H1 (cell line): ENCODE measurements at regions not wholly inside any gene's neighbourhood (a gene's known extent, or its start where the extent isn't known, plus 50 kb on each side); places are given as distances from the start of the nearest gene placed in this dataset.

ENCODE experiments used
- CHD1 ChIP-seq: IDR thresholded peaks from 2 replicates; pipeline ENCODE4 v1.6.1; 2012; ENCODE audit warnings: low read depth, low read length, improper control_type of control experiment
- CHD2 ChIP-seq: IDR thresholded peaks from 2 replicates; pipeline ENCODE4 v1.6.1; 2012; ENCODE audit warnings: low read length, improper control_type of control experiment
- EP300 ChIP-seq, 2 experiments: IDR thresholded peaks; 1 replicate in 1 of 2; 2 replicates in 1 of 2; pipeline ENCODE4 v1.6.1; 2011 to 2012; ENCODE audit warnings: low read depth in 2 of 2, low read length in 2 of 2, mild to moderate bottlenecking in 2 of 2, borderline replicate concordance in 1 of 2, inconsistent platforms in 1 of 2, moderate library complexity in 1 of 2
- TAF7 ChIP-seq: optimal IDR thresholded peaks from 2 replicates; pipeline ENCODE3; 2011; ENCODE audit warnings: low read depth, mild to moderate bottlenecking, inconsistent platforms, low read length, moderate library complexity, borderline replicate concordance
- TF ChIP-seq, protein P1 (sequence below): fragments of 300-600 bp; sonication (generic); IDR thresholded peaks from 2 replicates; pipeline ENCODE4 v1.7.1; 2012; ENCODE audit warnings: low read length, moderate library complexity, mild to moderate bottlenecking, inconsistent platforms; ENCODE audit not compliant: insufficient replicate concordance
- TF ChIP-seq, protein P2 (sequence below): IDR thresholded peaks from 2 replicates; pipeline ENCODE4 v1.6.1; 2012; ENCODE audit warnings: inconsistent platforms

- peak; percentile 9; the same call in 1 of the 2 replicates for TF ChIP-seq CHD2
- no peak for TF ChIP-seq TAF7
- TF ChIP-seq EP300 (IDR thresholded peaks at IDR 0.05; ENCODE audit: borderline replicate concordance in 1 of 2, low read depth in 2 of 2, low read length in 2 of 2) = no peak
- TF ChIP-seq, protein P1, sequence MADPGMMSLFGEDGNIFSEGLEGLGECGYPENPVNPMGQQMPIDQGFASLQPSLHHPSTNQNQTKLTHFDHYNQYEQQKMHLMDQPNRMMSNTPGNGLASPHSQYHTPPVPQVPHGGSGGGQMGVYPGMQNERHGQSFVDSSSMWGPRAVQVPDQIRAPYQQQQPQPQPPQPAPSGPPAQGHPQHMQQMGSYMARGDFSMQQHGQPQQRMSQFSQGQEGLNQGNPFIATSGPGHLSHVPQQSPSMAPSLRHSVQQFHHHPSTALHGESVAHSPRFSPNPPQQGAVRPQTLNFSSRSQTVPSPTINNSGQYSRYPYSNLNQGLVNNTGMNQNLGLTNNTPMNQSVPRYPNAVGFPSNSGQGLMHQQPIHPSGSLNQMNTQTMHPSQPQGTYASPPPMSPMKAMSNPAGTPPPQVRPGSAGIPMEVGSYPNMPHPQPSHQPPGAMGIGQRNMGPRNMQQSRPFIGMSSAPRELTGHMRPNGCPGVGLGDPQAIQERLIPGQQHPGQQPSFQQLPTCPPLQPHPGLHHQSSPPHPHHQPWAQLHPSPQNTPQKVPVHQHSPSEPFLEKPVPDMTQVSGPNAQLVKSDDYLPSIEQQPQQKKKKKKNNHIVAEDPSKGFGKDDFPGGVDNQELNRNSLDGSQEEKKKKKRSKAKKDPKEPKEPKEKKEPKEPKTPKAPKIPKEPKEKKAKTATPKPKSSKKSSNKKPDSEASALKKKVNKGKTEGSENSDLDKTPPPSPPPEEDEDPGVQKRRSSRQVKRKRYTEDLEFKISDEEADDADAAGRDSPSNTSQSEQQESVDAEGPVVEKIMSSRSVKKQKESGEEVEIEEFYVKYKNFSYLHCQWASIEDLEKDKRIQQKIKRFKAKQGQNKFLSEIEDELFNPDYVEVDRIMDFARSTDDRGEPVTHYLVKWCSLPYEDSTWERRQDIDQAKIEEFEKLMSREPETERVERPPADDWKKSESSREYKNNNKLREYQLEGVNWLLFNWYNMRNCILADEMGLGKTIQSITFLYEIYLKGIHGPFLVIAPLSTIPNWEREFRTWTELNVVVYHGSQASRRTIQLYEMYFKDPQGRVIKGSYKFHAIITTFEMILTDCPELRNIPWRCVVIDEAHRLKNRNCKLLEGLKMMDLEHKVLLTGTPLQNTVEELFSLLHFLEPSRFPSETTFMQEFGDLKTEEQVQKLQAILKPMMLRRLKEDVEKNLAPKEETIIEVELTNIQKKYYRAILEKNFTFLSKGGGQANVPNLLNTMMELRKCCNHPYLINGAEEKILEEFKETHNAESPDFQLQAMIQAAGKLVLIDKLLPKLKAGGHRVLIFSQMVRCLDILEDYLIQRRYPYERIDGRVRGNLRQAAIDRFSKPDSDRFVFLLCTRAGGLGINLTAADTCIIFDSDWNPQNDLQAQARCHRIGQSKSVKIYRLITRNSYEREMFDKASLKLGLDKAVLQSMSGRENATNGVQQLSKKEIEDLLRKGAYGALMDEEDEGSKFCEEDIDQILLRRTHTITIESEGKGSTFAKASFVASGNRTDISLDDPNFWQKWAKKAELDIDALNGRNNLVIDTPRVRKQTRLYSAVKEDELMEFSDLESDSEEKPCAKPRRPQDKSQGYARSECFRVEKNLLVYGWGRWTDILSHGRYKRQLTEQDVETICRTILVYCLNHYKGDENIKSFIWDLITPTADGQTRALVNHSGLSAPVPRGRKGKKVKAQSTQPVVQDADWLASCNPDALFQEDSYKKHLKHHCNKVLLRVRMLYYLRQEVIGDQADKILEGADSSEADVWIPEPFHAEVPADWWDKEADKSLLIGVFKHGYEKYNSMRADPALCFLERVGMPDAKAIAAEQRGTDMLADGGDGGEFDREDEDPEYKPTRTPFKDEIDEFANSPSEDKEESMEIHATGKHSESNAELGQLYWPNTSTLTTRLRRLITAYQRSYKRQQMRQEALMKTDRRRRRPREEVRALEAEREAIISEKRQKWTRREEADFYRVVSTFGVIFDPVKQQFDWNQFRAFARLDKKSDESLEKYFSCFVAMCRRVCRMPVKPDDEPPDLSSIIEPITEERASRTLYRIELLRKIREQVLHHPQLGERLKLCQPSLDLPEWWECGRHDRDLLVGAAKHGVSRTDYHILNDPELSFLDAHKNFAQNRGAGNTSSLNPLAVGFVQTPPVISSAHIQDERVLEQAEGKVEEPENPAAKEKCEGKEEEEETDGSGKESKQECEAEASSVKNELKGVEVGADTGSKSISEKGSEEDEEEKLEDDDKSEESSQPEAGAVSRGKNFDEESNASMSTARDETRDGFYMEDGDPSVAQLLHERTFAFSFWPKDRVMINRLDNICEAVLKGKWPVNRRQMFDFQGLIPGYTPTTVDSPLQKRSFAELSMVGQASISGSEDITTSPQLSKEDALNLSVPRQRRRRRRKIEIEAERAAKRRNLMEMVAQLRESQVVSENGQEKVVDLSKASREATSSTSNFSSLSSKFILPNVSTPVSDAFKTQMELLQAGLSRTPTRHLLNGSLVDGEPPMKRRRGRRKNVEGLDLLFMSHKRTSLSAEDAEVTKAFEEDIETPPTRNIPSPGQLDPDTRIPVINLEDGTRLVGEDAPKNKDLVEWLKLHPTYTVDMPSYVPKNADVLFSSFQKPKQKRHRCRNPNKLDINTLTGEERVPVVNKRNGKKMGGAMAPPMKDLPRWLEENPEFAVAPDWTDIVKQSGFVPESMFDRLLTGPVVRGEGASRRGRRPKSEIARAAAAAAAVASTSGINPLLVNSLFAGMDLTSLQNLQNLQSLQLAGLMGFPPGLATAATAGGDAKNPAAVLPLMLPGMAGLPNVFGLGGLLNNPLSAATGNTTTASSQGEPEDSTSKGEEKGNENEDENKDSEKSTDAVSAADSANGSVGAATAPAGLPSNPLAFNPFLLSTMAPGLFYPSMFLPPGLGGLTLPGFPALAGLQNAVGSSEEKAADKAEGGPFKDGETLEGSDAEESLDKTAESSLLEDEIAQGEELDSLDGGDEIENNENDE = no peak
- TF ChIP-seq CHD1 = no peak
- TF ChIP-seq, protein P2, sequence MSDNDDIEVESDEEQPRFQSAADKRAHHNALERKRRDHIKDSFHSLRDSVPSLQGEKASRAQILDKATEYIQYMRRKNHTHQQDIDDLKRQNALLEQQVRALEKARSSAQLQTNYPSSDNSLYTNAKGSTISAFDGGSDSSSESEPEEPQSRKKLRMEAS = peak; percentile 79
These were observed 125.5 kb downstream of the NPY start (continued) for GRCh38 chr7:24409431-24410024.
